Mononuclear cell (primary cell): ENCODE measurements at regions not wholly inside any gene's neighbourhood (a gene's known extent, or its start where the extent isn't known, plus 50 kb on each side); places are given as distances from the start of the nearest gene placed in this dataset.
"Not testable (repeated sequence)": the region's sequence is repeated elsewhere in the genome, so short reads cannot be mapped to it uniquely, and the experiment has no call there.

Source experiments
- H3K27me3 ChIP-seq: 2 replicates; pipeline ENCODE4 v1.6.0; 2011; ENCODE audit warnings: low read length, control low read depth; ENCODE audit not compliant: insufficient read depth
- H3K4me1 ChIP-seq: 2 replicates; pipeline ENCODE4 v1.5.1; 2011; ENCODE audit warnings: mild to moderate bottlenecking, low read length, control low read depth; ENCODE audit not compliant: insufficient read depth
- H3K4me3 ChIP-seq: 2 replicates; pipeline ENCODE4 v1.5.1; 2011; ENCODE audit warnings: mild to moderate bottlenecking, low read length, moderate library complexity
- H3K9me3 ChIP-seq: 2 replicates; pipeline ENCODE4 v1.5.1; 2011; ENCODE audit warnings: low read depth, mild to moderate bottlenecking, control low read depth, low read length

- Histone ChIP-seq H3K4me3 (no peak overlapping the region), H3K4me1 (no peaks in the 10 kb centered on the region), H3K9me3 (no peaks in the 10 kb centered on the region), H3K27me3 (no peaks in the 10 kb centered on the region)
These were observed 142.2 kb downstream of the B3GNT2 start for GRCh38 chr2:62338111-62338510.

GRCh38 chr2:62337403-62337802, 141.5 kb downstream of the B3GNT2 start:
- Histone ChIP-seq H3K4me1 (no peaks in the 10 kb centered on the region), H3K9me3 (no peaks in the 10 kb centered on the region), H3K27me3 (no peaks in the 10 kb centered on the region), H3K4me3 (no peak overlapping the region)

- Histone ChIP-seq H3K27me3 (no peaks in the 10 kb centered on the region), H3K9me3 (no peaks in the 10 kb centered on the region), H3K4me3 (no peak overlapping the region), H3K4me1 (no peaks in the 10 kb centered on the region)
These were observed 139.7 kb downstream of the B3GNT2 start for GRCh38 chr2:62335612-62336011.

- Histone ChIP-seq H3K4me3 (no peak overlapping the region), H3K4me1 (no peaks in the 10 kb centered on the region), H3K27me3 (no peaks in the 10 kb centered on the region), H3K9me3 (no peaks in the 10 kb centered on the region)
These were observed 138.6 kb downstream of the B3GNT2 start for GRCh38 chr2:62334440-62335058.

GRCh38 chr2:62334009-62334408, 138.1 kb downstream of the B3GNT2 start:
- Histone ChIP-seq H3K4me3 (no peak overlapping the region), H3K9me3 (no peaks in the 10 kb centered on the region)

GRCh38 chr2:62330959-62331358, 135.0 kb downstream of the B3GNT2 start:
- H3K4me3 ChIP-seq: no peak overlapping the region
- no peaks in the 10 kb centered on the region for H3K4me1 ChIP-seq
- H3K27me3 ChIP-seq: no peaks in the 10 kb centered on the region
- no peaks in the 10 kb centered on the region for H3K9me3 ChIP-seq

More at GRCh38 chr2:62334009-62334408, 138.1 kb downstream of the B3GNT2 start:
- H3K4me1 ChIP-seq: no peaks in the 10 kb centered on the region
- no peaks in the 10 kb centered on the region for H3K27me3 ChIP-seq

- Histone ChIP-seq H3K4me3 (no peak overlapping the region), H3K4me1 (no peaks in the 10 kb centered on the region), H3K9me3 (no peaks in the 10 kb centered on the region), H3K27me3 (no peaks in the 10 kb centered on the region)
These were observed 133.9 kb downstream of the B3GNT2 start for GRCh38 chr2:62329797-62330196.

GRCh38 chr2:62326735-62327134, 130.8 kb downstream of the B3GNT2 start:
- Histone ChIP-seq H3K4me1 (no peaks in the 10 kb centered on the region), H3K9me3 (no peaks in the 10 kb centered on the region), H3K4me3 (no peak overlapping the region), H3K27me3 (no peaks in the 10 kb centered on the region)

GRCh38 chr2:62325398-62325797, 129.5 kb downstream of the B3GNT2 start:
- H3K4me1 ChIP-seq: no peaks in the 10 kb centered on the region
- no peaks in the 10 kb centered on the region for H3K9me3 ChIP-seq
- H3K27me3 ChIP-seq: no peaks in the 10 kb centered on the region
- no peak overlapping the region for H3K4me3 ChIP-seq

GRCh38 chr2:62321380-62322289, 125.7 kb downstream of the B3GNT2 start:
- H3K4me1 ChIP-seq: peaks cover 2% of the 10 kb centered on the region
- H3K27me3 ChIP-seq: no peaks in the 10 kb centered on the region
- no peak overlapping the region for H3K4me3 ChIP-seq
- no peaks in the 10 kb centered on the region for H3K9me3 ChIP-seq

GRCh38 chr2:62320657-62321357, 124.9 kb downstream of the B3GNT2 start:
- H3K4me1 ChIP-seq: peaks cover 2% of the 10 kb centered on the region
- H3K4me3 ChIP-seq: no peak overlapping the region
- no peaks in the 10 kb centered on the region for H3K27me3 ChIP-seq
- no peaks in the 10 kb centered on the region for H3K9me3 ChIP-seq

- not testable (repeated sequence) for H3K4me1 ChIP-seq, H3K9me3 ChIP-seq, H3K27me3 ChIP-seq, H3K4me3 ChIP-seq
These were observed 124.2 kb downstream of the B3GNT2 start for GRCh38 chr2:62320137-62320536.

- Histone ChIP-seq H3K9me3 (no peaks in the 10 kb centered on the region), H3K27me3 (no peaks in the 10 kb centered on the region), H3K4me1 (peaks cover 12% of the 10 kb centered on the region), H3K4me3 (no peak overlapping the region)
These were observed 123.2 kb downstream of the B3GNT2 start for GRCh38 chr2:62319070-62319469.

- Histone ChIP-seq H3K9me3 (no peaks in the 10 kb centered on the region), H3K27me3 (no peaks in the 10 kb centered on the region), H3K4me1 (peaks cover 24% of the 10 kb centered on the region), H3K4me3 (no peak overlapping the region)
These were observed 119.6 kb downstream of the B3GNT2 start for GRCh38 chr2:62315476-62315875.

GRCh38 chr2:62314291-62314690, 118.4 kb downstream of the B3GNT2 start:
- Histone ChIP-seq H3K4me1 (peaks cover 34% of the 10 kb centered on the region), H3K27me3 (no peaks in the 10 kb centered on the region), H3K4me3 (peak overlapping the region; percentile 8), H3K9me3 (no peaks in the 10 kb centered on the region)
